ENCODE measurements at regions not wholly inside any gene's neighbourhood (a gene's known extent, or its start where the extent isn't known, plus 50 kb on each side); places are given as distances from the start of the nearest gene placed in this dataset.

DNA sequence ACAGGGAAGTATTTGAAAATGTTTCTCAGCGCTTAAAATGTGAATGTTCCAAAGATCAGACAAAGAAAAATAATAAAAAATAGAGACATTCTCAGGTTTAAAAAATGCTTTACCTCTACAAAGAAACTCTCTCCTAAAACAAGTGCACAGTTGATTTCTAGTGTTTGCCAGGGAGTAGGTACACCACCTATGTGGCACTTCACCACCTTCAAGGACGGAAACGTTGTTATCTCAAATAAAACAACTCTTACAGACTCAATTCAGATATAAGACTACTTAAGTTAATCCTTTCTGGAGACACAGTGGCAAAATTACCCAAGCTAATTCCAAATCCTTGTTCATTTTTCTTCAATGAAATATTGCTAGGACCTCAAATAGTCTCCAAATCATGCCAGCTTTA, 286.4 kb upstream of the ISL1 start:
- no peak overlapping the region for H3K4me3 Mint-ChIP-seq (ENCODE audit: unreplicated experiment)
- peaks cover 6% of the 10 kb centered on the region for H3K27me3 Mint-ChIP-seq (ENCODE audit: low read depth)
- H3K9me3 Mint-ChIP-seq (ENCODE audit: low read depth) = peaks cover 5% of the 10 kb centered on the region
- no peak overlapping the region for H3K27ac Mint-ChIP-seq (ENCODE audit: unreplicated experiment)
- H3K4me1 Mint-ChIP-seq (ENCODE audit: low read depth) = no peaks in the 10 kb centered on the region
- H3K36me3 Mint-ChIP-seq (ENCODE audit: low read depth) = no peaks in the 10 kb centered on the region
- DNase-seq (ENCODE audit: low spot score) = no peak
- TF ChIP-seq, protein P1, sequence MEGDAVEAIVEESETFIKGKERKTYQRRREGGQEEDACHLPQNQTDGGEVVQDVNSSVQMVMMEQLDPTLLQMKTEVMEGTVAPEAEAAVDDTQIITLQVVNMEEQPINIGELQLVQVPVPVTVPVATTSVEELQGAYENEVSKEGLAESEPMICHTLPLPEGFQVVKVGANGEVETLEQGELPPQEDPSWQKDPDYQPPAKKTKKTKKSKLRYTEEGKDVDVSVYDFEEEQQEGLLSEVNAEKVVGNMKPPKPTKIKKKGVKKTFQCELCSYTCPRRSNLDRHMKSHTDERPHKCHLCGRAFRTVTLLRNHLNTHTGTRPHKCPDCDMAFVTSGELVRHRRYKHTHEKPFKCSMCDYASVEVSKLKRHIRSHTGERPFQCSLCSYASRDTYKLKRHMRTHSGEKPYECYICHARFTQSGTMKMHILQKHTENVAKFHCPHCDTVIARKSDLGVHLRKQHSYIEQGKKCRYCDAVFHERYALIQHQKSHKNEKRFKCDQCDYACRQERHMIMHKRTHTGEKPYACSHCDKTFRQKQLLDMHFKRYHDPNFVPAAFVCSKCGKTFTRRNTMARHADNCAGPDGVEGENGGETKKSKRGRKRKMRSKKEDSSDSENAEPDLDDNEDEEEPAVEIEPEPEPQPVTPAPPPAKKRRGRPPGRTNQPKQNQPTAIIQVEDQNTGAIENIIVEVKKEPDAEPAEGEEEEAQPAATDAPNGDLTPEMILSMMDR (IDR thresholded peaks at IDR 0.05) = no peak

- peaks cover 4% of the 10 kb centered on the region for H3K27me3 Mint-ChIP-seq (ENCODE audit: low read depth)
- no peaks in the 10 kb centered on the region for H3K36me3 Mint-ChIP-seq (ENCODE audit: low read depth)
- no peak for DNase-seq (ENCODE audit: low spot score)
- H3K4me3 Mint-ChIP-seq (ENCODE audit: unreplicated experiment) = no peak overlapping the region
- H3K4me1 Mint-ChIP-seq (ENCODE audit: low read depth) = no peaks in the 10 kb centered on the region
- H3K27ac Mint-ChIP-seq (ENCODE audit: unreplicated experiment) = no peak overlapping the region
- TF ChIP-seq, protein P1 (IDR thresholded peaks at IDR 0.05) = no peak
- H3K9me3 Mint-ChIP-seq (ENCODE audit: low read depth) = peaks cover 5% of the 10 kb centered on the region
These were observed 283.9 kb upstream of the ISL1 start for GRCh38 chr5:51099173-51099853.

DNA sequence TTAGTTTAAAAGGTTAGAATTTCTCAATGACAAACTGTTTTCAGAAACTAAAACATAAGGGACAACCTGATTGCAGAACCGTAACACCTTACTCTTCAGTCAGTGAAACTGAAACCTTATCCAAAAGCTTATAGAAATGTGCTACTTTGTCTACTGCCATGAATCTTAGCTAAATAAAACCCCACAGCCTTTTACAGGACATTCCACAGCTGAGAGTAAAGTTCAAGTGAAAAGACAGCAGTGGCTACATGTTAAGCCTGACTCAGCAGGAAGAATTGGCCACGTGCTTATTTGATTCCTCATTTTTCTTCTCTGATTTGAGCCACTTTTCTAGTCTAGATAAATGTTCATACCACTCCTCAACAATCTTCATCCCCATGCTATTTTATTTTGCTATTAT, 278.7 kb upstream of the ISL1 start:
- TF ChIP-seq, protein P1 (IDR thresholded peaks at IDR 0.05) = no peak
- no peak overlapping the region for H3K27ac Mint-ChIP-seq (ENCODE audit: unreplicated experiment)

GRCh38 chr5:51109786-51110410, 273.4 kb upstream of the ISL1 start:
- Mint-ChIP-seq H3K27ac (ENCODE audit: unreplicated experiment) (no peak overlapping the region), H3K4me3 (ENCODE audit: unreplicated experiment) (no peak overlapping the region), H3K9me3 (ENCODE audit: low read depth) (peaks cover 2% of the 10 kb centered on the region), H3K36me3 (ENCODE audit: low read depth) (no peaks in the 10 kb centered on the region), H3K4me1 (ENCODE audit: low read depth) (no peaks in the 10 kb centered on the region), H3K27me3 (ENCODE audit: low read depth) (peaks cover 4% of the 10 kb centered on the region)
- no peak for DNase-seq (ENCODE audit: low spot score)
- TF ChIP-seq, protein P1 (IDR thresholded peaks at IDR 0.05) = no peak

More for the DNA sequence above, 278.7 kb upstream of the ISL1 start:
- Mint-ChIP-seq H3K27me3 (ENCODE audit: low read depth) (peaks cover 2% of the 10 kb centered on the region), H3K4me1 (ENCODE audit: low read depth) (no peaks in the 10 kb centered on the region), H3K4me3 (ENCODE audit: unreplicated experiment) (no peak overlapping the region), H3K9me3 (ENCODE audit: low read depth) (peaks cover 7% of the 10 kb centered on the region), H3K36me3 (ENCODE audit: low read depth) (no peaks in the 10 kb centered on the region)
- DNase-seq (ENCODE audit: low spot score) = no peak

DNA sequence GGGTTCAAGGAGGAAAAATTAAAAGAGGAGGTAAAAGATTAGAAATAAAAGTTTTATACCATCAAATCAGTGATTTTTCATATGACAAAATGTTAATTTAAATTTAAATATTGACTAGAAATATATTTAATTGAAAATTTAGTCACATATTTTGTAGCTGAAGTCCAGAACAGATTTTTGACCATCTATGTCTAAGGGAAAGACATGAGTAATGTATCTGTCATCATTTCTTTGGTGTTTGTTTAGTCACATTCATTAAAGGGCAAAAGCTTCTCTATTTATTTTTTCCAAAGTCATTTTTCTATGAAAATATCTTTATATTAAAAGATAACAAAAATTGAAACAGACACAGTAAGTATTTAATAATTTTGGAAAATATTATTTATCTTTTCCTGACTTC, 252.0 kb upstream of the ISL1 start:
- no peaks in the 10 kb centered on the region for H3K4me1 Mint-ChIP-seq (ENCODE audit: low read depth)

More for the DNA sequence above, 252.0 kb upstream of the ISL1 start:
- no peak for DNase-seq (ENCODE audit: low spot score)
- TF ChIP-seq, protein P1 (IDR thresholded peaks at IDR 0.05) = no peak
- H3K4me3 Mint-ChIP-seq (ENCODE audit: unreplicated experiment) = no peak overlapping the region
- peaks cover 2% of the 10 kb centered on the region for H3K27me3 Mint-ChIP-seq (ENCODE audit: low read depth)
- H3K27ac Mint-ChIP-seq (ENCODE audit: unreplicated experiment) = no peak overlapping the region
- no peaks in the 10 kb centered on the region for H3K36me3 Mint-ChIP-seq (ENCODE audit: low read depth)
- peaks cover 15% of the 10 kb centered on the region for H3K9me3 Mint-ChIP-seq (ENCODE audit: low read depth)
